ENCODE measurements at regions not wholly inside any gene's neighbourhood (a gene's known extent, or its start where the extent isn't known, plus 50 kb on each side); places are given as distances from the start of the nearest gene placed in this dataset.
"Not testable (repeated sequence)": the region's sequence is repeated elsewhere in the genome, so short reads cannot be mapped to it uniquely, and the experiment has no call there.

- Mint-ChIP-seq H3K9me3 (no peaks in the 10 kb centered on the region), H3K4me3 (no peak overlapping the region), H3K36me3 (no peaks in the 10 kb centered on the region), H3K27ac (no peak overlapping the region), H3K27me3 (peaks cover 13% of the 10 kb centered on the region), H3K4me1 (no peaks in the 10 kb centered on the region)
- H3K27me3 ChIP-seq (ENCODE audit: control insufficient read depth, insufficient read depth, low read length): no peaks in the 10 kb centered on the region
- H3K9me3 ChIP-seq (ENCODE audit: control insufficient read depth in 2 of 2, low read length in 2 of 2): no peaks in the 10 kb centered on the region
- H3K27ac ChIP-seq (ENCODE audit: insufficient read depth, low read length, poor library complexity, severe bottlenecking): no peak overlapping the region
- no peaks in the 10 kb centered on the region for H3K4me1 ChIP-seq (ENCODE audit: control insufficient read depth, insufficient read depth, low read length, poor library complexity, severe bottlenecking)
- DNase-seq (no peak), ATAC-seq (ENCODE audit: low read depth in 2 of 2) (no peak)
- H3K4me3 ChIP-seq (ENCODE audit: low read depth, low read length): no peak overlapping the region
- H3K36me3 ChIP-seq (ENCODE audit: control insufficient read depth, insufficient read depth, low read length): no peaks in the 10 kb centered on the region
These were observed 67.2 kb upstream of the LYRM9 start for GRCh38 chr17:27960183-27960849.

- H3K27ac ChIP-seq (ENCODE audit: insufficient read depth, low read length, poor library complexity, severe bottlenecking); H3K27me3 ChIP-seq (ENCODE audit: control insufficient read depth, insufficient read depth, low read length); H3K9me3 Mint-ChIP-seq; H3K27ac Mint-ChIP-seq; H3K4me1 ChIP-seq (ENCODE audit: control insufficient read depth, insufficient read depth, low read length, poor library complexity, severe bottlenecking); H3K9me3 ChIP-seq (ENCODE audit: control insufficient read depth in 2 of 2, low read length in 2 of 2); H3K36me3 ChIP-seq (ENCODE audit: control insufficient read depth, insufficient read depth, low read length); H3K36me3 Mint-ChIP-seq; ATAC-seq (ENCODE audit: low read depth in 2 of 2); DNase-seq; H3K4me1 Mint-ChIP-seq; H3K4me3 Mint-ChIP-seq; H3K4me3 ChIP-seq (ENCODE audit: low read depth, low read length): not testable (repeated sequence)
- H3K27me3 Mint-ChIP-seq: peaks cover 13% of the 10 kb centered on the region
These were observed 69.4 kb upstream of the LYRM9 start for GRCh38 chr17:27962581-27962980.

- no peaks in the 10 kb centered on the region for H3K36me3 Mint-ChIP-seq
- Histone ChIP-seq H3K36me3 (ENCODE audit: control insufficient read depth, insufficient read depth, low read length) (no peaks in the 10 kb centered on the region), H3K27ac (ENCODE audit: insufficient read depth, low read length, poor library complexity, severe bottlenecking) (no peak overlapping the region), H3K4me3 (ENCODE audit: low read depth, low read length) (no peak overlapping the region), H3K27me3 (ENCODE audit: control insufficient read depth, insufficient read depth, low read length) (no peaks in the 10 kb centered on the region), H3K4me1 (ENCODE audit: control insufficient read depth, insufficient read depth, low read length, poor library complexity, severe bottlenecking) (no peaks in the 10 kb centered on the region), H3K9me3 (ENCODE audit: control insufficient read depth in 2 of 2, low read length in 2 of 2) (no peaks in the 10 kb centered on the region)
- no peak overlapping the region for H3K4me3 Mint-ChIP-seq
- H3K4me1 Mint-ChIP-seq: no peaks in the 10 kb centered on the region
- H3K27ac Mint-ChIP-seq: no peak overlapping the region
- peaks cover 9% of the 10 kb centered on the region for H3K27me3 Mint-ChIP-seq
- DNase-seq: no peak
- ATAC-seq (ENCODE audit: low read depth in 2 of 2): no peak
- no peaks in the 10 kb centered on the region for H3K9me3 Mint-ChIP-seq
These were observed 72.1 kb upstream of the LYRM9 start for GRCh38 chr17:27965224-27965623.

GRCh38 chr17:27968206-27968732 lies 74.2 kb upstream of the NLK start:
- Histone ChIP-seq H3K27me3 (ENCODE audit: control insufficient read depth, insufficient read depth, low read length) (peaks cover 2% of the 10 kb centered on the region), H3K36me3 (ENCODE audit: control insufficient read depth, insufficient read depth, low read length) (no peaks in the 10 kb centered on the region), H3K4me3 (ENCODE audit: low read depth, low read length) (no peak overlapping the region), H3K9me3 (ENCODE audit: control insufficient read depth in 2 of 2, low read length in 2 of 2) (no peaks in the 10 kb centered on the region), H3K27ac (ENCODE audit: insufficient read depth, low read length, poor library complexity, severe bottlenecking) (no peak overlapping the region), H3K4me1 (ENCODE audit: control insufficient read depth, insufficient read depth, low read length, poor library complexity, severe bottlenecking) (no peaks in the 10 kb centered on the region)
- no peaks in the 10 kb centered on the region for H3K36me3 Mint-ChIP-seq
- H3K27me3 Mint-ChIP-seq: peaks cover 13% of the 10 kb centered on the region
- ATAC-seq (ENCODE audit: low read depth in 2 of 2): no peak
- H3K4me1 Mint-ChIP-seq: no peaks in the 10 kb centered on the region
- no peak overlapping the region for H3K27ac Mint-ChIP-seq
- no peak for DNase-seq
- no peak overlapping the region for H3K4me3 Mint-ChIP-seq
- H3K9me3 Mint-ChIP-seq: peaks cover 0 to 3% (median 0%) of the 10 kb centered on the region in 7 donors

GRCh38 chr17:27970587-27970986 lies 71.9 kb upstream of the NLK start:
- ATAC-seq (ENCODE audit: low read depth in 2 of 2) (no peak), DNase-seq (no peak)
- Mint-ChIP-seq H3K27ac (no peak overlapping the region), H3K4me1 (no peaks in the 10 kb centered on the region), H3K27me3 (peaks cover 9% of the 10 kb centered on the region), H3K4me3 (no peak overlapping the region), H3K36me3 (no peaks in the 10 kb centered on the region), H3K9me3 (peaks cover 0 to 3% (median 0%) of the 10 kb centered on the region in 7 donors)
- H3K4me3 ChIP-seq (ENCODE audit: low read depth, low read length): no peak overlapping the region
- no peak overlapping the region for H3K27ac ChIP-seq (ENCODE audit: insufficient read depth, low read length, poor library complexity, severe bottlenecking)
- H3K4me1 ChIP-seq (ENCODE audit: control insufficient read depth, insufficient read depth, low read length, poor library complexity, severe bottlenecking): no peaks in the 10 kb centered on the region
- H3K36me3 ChIP-seq (ENCODE audit: control insufficient read depth, insufficient read depth, low read length): no peaks in the 10 kb centered on the region
- peaks cover 2% of the 10 kb centered on the region for H3K27me3 ChIP-seq (ENCODE audit: control insufficient read depth, insufficient read depth, low read length)
- H3K9me3 ChIP-seq (ENCODE audit: control insufficient read depth in 2 of 2, low read length in 2 of 2): no peaks in the 10 kb centered on the region

- H3K36me3 ChIP-seq (ENCODE audit: control insufficient read depth, insufficient read depth, low read length): no peaks in the 10 kb centered on the region
- peaks cover 5% of the 10 kb centered on the region for H3K27me3 ChIP-seq (ENCODE audit: control insufficient read depth, insufficient read depth, low read length)
- Mint-ChIP-seq H3K4me3 (no peak overlapping the region), H3K27me3 (peaks cover 12% of the 10 kb centered on the region), H3K36me3 (no peaks in the 10 kb centered on the region), H3K9me3 (peaks cover 0 to 3% (median 0%) of the 10 kb centered on the region in 7 donors), H3K4me1 (no peaks in the 10 kb centered on the region), H3K27ac (no peak overlapping the region)
- no peaks in the 10 kb centered on the region for H3K4me1 ChIP-seq (ENCODE audit: control insufficient read depth, insufficient read depth, low read length, poor library complexity, severe bottlenecking)
- no peaks in the 10 kb centered on the region for H3K9me3 ChIP-seq (ENCODE audit: control insufficient read depth in 2 of 2, low read length in 2 of 2)
- ATAC-seq (ENCODE audit: low read depth in 2 of 2): no peak
- H3K4me3 ChIP-seq (ENCODE audit: low read depth, low read length): no peak overlapping the region
- DNase-seq: no peak
- no peak overlapping the region for H3K27ac ChIP-seq (ENCODE audit: insufficient read depth, low read length, poor library complexity, severe bottlenecking)
These were observed 69.0 kb upstream of the NLK start for GRCh38 chr17:27973258-27974044.

GRCh38 chr17:27974045-27974436 lies 68.4 kb upstream of the NLK start:
- DNase-seq (no peak), ATAC-seq (ENCODE audit: low read depth in 2 of 2) (no peak)
- no peak overlapping the region for H3K27ac Mint-ChIP-seq
- Histone ChIP-seq H3K4me3 (ENCODE audit: low read depth, low read length) (no peak overlapping the region), H3K9me3 (ENCODE audit: control insufficient read depth in 2 of 2, low read length in 2 of 2) (no peaks in the 10 kb centered on the region), H3K36me3 (ENCODE audit: control insufficient read depth, insufficient read depth, low read length) (no peaks in the 10 kb centered on the region), H3K4me1 (ENCODE audit: control insufficient read depth, insufficient read depth, low read length, poor library complexity, severe bottlenecking) (no peaks in the 10 kb centered on the region), H3K27ac (ENCODE audit: insufficient read depth, low read length, poor library complexity, severe bottlenecking) (no peak overlapping the region), H3K27me3 (ENCODE audit: control insufficient read depth, insufficient read depth, low read length) (peaks cover 5% of the 10 kb centered on the region)
- H3K4me3 Mint-ChIP-seq: no peak overlapping the region
- no peaks in the 10 kb centered on the region for H3K36me3 Mint-ChIP-seq
- H3K9me3 Mint-ChIP-seq: peaks cover 0 to 3% (median 0%) of the 10 kb centered on the region in 7 donors
- no peaks in the 10 kb centered on the region for H3K4me1 Mint-ChIP-seq
- H3K27me3 Mint-ChIP-seq: peaks cover 15% of the 10 kb centered on the region

Measured in CD4-positive, CD25-positive, alpha-beta regulatory T cell (primary cell).